ENCODE measurements at regions not wholly inside any gene's neighbourhood (a gene's known extent, or its start where the extent isn't known, plus 50 kb on each side); places are given as distances from the start of the nearest gene placed in this dataset.

GRCh38 chr2:240211598-240212424 is 71.4 kb upstream of the OTOS start:
- TF ChIP-seq CTCF (IDR thresholded peaks at IDR 0.05; ENCODE audit: low read depth, low read length, poor library complexity, severe bottlenecking) = no peak
- no peak for TF ChIP-seq EZH2phosphoT487 (IDR thresholded peaks at IDR 0.05; ENCODE audit: borderline replicate concordance, low read length)

Measured in DOHH2 (cell line).